ENCODE measurements at regions not wholly inside any gene's neighbourhood (a gene's known extent, or its start where the extent isn't known, plus 50 kb on each side); places are given as distances from the start of the nearest gene placed in this dataset.

DNA sequence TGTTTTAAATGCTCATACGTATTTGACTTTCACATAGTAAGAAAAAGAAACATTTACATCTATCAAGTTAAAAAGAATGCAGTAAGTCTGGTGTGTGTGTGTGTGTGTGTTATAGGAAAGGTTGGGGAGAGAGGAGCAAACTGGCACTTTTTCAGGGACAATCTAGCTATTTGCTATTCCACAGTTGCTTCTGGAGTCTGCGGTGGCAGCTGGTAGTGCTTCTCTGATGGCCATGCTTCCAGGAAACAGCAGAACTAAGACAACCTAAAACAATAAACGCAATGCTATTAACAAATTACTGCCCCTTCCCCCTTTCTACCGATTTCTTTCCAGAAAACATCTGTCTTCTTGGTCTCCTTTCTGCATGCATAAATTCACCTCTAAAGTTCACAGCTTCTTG is 70.0 kb upstream of the CDH10 start:
- no peak for DNase-seq (ENCODE audit: low read depth)

GRCh38 chr5:24712947-24713346 is 68.2 kb upstream of the CDH10 start:
- DNase-seq (ENCODE audit: low read depth) = no peak

DNA sequence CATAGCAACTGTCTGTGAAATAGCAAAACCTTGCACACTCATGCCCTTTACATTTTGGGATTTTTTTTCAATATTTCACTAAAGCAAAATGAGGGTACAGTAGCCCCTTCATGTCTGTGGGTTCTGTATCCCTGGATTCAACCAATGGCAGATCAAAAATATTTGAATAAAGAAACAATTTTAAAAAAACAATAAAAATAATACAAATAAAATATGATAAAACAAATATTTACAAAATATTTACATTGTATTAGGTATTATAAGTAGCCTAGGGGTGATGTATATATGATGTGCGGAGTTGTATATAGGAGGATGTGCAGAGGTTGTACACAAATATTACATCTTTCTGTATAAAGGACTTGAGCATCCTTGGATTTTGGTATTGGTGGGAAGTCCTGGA is 67.3 kb upstream of the CDH10 start:
- no peak for DNase-seq (ENCODE audit: low read depth)

DNA sequence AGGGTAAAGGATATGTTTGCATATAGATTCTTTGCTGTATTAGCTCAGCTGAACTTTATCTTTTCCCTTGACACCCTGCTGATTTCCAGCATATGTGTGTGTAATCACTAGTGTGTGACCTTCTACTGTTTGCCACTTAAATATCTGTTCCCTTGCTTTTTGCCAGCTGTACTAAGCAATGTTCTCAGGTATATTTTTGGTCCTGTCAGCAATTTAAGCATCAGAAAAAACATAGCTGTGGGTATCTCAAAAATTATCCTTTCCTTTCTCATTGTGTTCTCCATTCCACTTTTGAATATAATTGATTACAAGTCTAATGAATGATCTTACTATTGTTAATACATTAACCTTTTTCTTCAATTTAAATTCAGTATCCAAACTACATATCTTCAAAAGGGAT is 59.2 kb upstream of the CDH10 start:
- DNase-seq (ENCODE audit: low read depth) = no peak
